Common myeloid progenitor, CD34-positive (primary cell): ENCODE measurements at regions not wholly inside any gene's neighbourhood (a gene's known extent, or its start where the extent isn't known, plus 50 kb on each side); places are given as distances from the start of the nearest gene placed in this dataset.
"Not testable (repeated sequence)": the region's sequence is repeated elsewhere in the genome, so short reads cannot be mapped to it uniquely, and the experiment has no call there.

ENCODE experiments used
- CTCF ChIA-PET: fragments of 350-600 bp; sonication (Branson Sonifier 250); formaldehyde crosslinking; loops from one replicate; lab custom pipeline; 2021; ENCODE audit warnings: antibody characterized with exemption; lab: Charles Lee
- POLR2A ChIA-PET: fragments of 350-600 bp; sonication (Branson Sonifier 250); formaldehyde crosslinking; loops from one replicate; lab custom pipeline; 2021; ENCODE audit warnings: antibody characterized with exemption; lab: Charles Lee
- DNase-seq, 3 donors: peaks; one replicate each; pipeline versions ENCODE4 v3.0.0 to v3.0.0-alpha.2; 2013
- H3K27ac ChIP-seq, 2 experiments: 1 replicate in 1 of 2; 2 replicates in 1 of 2; pipeline ENCODE4 v1.7.0; 2013; ENCODE audit warnings: inconsistent platforms in 2 of 2, low read length in 2 of 2, mild to moderate bottlenecking in 2 of 2, low read depth in 1 of 2, moderate library complexity in 1 of 2; ENCODE audit not compliant: severe bottlenecking in 2 of 2, insufficient read depth in 1 of 2, poor library complexity in 1 of 2
- H3K27me3 ChIP-seq, 5 experiments: replicated peaks in 2 of 5; 1 replicate in 3 of 5; 2 replicates in 2 of 5; pipeline versions ENCODE4 v1.6.1 to v1.7.0; 2013; ENCODE audit warnings: low read length in 4 of 5, mild to moderate bottlenecking in 2 of 5, moderate library complexity in 2 of 5, inconsistent platforms in 1 of 5; ENCODE audit not compliant: insufficient read depth in 5 of 5, control insufficient read depth in 4 of 5
- H3K36me3 ChIP-seq, 4 experiments: 1 replicate in 2 of 4; 2 replicates in 2 of 4; pipeline versions ENCODE4 v1.6.1 to v1.7.0; 2013; ENCODE audit warnings: low read length in 3 of 4, control low read depth in 1 of 4, mild to moderate bottlenecking in 1 of 4; ENCODE audit not compliant: control insufficient read depth in 4 of 4, insufficient read depth in 4 of 4
- H3K4me1 ChIP-seq, 4 experiments: 1 replicate in 3 of 4; 2 replicates in 1 of 4; pipeline versions ENCODE4 v1.6.1 to v1.7.1; 2013; ENCODE audit warnings: low read length in 3 of 4, mild to moderate bottlenecking in 3 of 4, control low read depth in 1 of 4, inconsistent platforms in 1 of 4, moderate library complexity in 1 of 4; ENCODE audit not compliant: control insufficient read depth in 4 of 4, insufficient read depth in 4 of 4; ENCODE audit errors: control extremely low read depth in 1 of 4
- H3K4me3 ChIP-seq, 7 experiments: 1 replicate in 4 of 7; 2 replicates in 3 of 7; pipeline versions ENCODE4 v1.5.1 to v1.7.0; 2013; ENCODE audit warnings: mild to moderate bottlenecking in 7 of 7, low read length in 6 of 7, moderate library complexity in 6 of 7, inconsistent platforms in 2 of 7, low read depth in 2 of 7, control low read depth in 1 of 7; ENCODE audit not compliant: insufficient read depth in 4 of 7, control insufficient read depth in 1 of 7; ENCODE audit errors: extremely low read depth in 1 of 7
- H3K9me3 ChIP-seq, 5 experiments: 1 replicate in 4 of 5; 2 replicates in 1 of 5; pipeline versions ENCODE4 v1.6.1 to v1.7.1; 2013; ENCODE audit warnings: low read length in 4 of 5, mild to moderate bottlenecking in 2 of 5, inconsistent platforms in 1 of 5, low read depth in 1 of 5, moderate library complexity in 1 of 5; ENCODE audit not compliant: control insufficient read depth in 4 of 5, insufficient read depth in 2 of 5; ENCODE audit errors: control extremely low read depth in 1 of 5
- WGBS: methylation state at CpG from one replicate; pipeline ENCODE4 v1.1.5; 2013; ENCODE audit not compliant: insufficient coverage; 5-methylcytosine and 5-hydroxymethylcytosine counted together

- POLR2A ChIA-PET: no interaction called here
Observed at GRCh38 chr5:68070591-68071281, 144.8 kb upstream of the PIK3R1 start.

DNA sequence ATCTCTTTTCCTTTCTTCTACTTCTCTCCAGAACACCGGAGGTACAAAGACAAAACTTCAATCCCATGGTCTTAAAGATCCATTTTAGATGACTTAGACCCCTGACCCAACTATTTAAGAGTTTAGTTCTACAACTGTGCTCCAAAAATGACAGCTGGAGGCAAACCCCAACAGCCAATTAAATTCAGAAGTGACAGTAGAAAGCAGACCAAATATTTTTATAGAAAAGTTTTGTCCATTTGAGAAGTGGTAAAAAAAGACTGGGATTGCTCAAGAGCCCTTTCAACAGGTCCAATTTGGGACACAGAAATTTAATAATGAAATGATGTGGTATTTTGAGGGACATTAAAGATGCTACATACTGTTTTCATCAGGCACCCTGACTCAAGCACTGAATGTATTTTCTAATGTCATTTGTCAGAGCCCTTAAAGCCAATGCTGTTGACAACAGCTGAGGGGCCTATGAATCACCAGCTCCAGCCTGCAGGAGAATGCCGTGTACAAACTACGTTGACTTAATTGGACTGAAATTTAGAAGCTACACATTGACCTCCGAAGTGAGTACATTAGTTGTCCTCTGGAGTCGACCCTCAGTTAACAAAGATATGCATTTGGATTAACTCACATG is 147.5 kb upstream of the PIK3R1 start:
- no peak overlapping the region for H3K4me3 ChIP-seq
- H3K36me3 ChIP-seq: no peaks in the 10 kb centered on the region
- peaks cover 0 to 6% (median 0%) of the 10 kb centered on the region in 5 experiments for H3K9me3 ChIP-seq
- H3K4me1 ChIP-seq: no peaks in the 10 kb centered on the region
- ChIA-PET CTCF (no interaction called here), POLR2A (no interaction called here)
- 100% methylated on average over 5 of the region's 5 CpGs for whole genome bisulfite sequencing
- no peaks in the 10 kb centered on the region for H3K27me3 ChIP-seq
- DNase-seq: no peak
- H3K27ac ChIP-seq: no peak overlapping the region

More at GRCh38 chr5:68070591-68071281, 144.8 kb upstream of the PIK3R1 start:
- H3K27ac ChIP-seq: no peak overlapping the region
- no peak overlapping the region for H3K4me3 ChIP-seq
- peaks cover 0 to 6% (median 0%) of the 10 kb centered on the region in 5 experiments for H3K9me3 ChIP-seq
- H3K27me3 ChIP-seq: no peaks in the 10 kb centered on the region
- CTCF ChIA-PET: no interaction called here
- no peak for DNase-seq
- 100% methylated on average over 1 of the region's 2 CpGs for WGBS
- no peaks in the 10 kb centered on the region for H3K36me3 ChIP-seq
- no peaks in the 10 kb centered on the region for H3K4me1 ChIP-seq

DNA sequence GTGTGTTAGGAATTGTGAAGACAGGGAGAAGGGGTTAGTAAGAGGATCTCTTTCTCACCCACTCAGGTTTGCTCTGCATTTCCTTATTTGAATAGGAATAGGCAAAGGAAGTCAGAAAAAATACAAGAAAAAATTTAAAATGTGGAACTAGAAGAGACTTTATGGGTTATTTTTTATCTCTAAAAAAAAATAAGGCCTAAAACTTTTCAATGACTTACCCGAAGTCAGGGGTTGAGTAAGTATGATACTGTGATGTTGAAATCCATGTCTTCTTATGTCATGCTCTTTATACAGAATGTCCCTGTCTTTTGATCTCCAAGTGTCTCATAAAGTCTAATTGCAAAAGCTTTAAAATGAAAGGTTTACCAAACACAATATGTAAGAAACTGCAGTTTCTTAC is 148.3 kb upstream of the PIK3R1 start:
- Histone ChIP-seq H3K4me3 (no peak overlapping the region), H3K4me1 (no peaks in the 10 kb centered on the region), H3K27ac (no peak overlapping the region), H3K36me3 (no peaks in the 10 kb centered on the region), H3K27me3 (no peaks in the 10 kb centered on the region), H3K9me3 (peaks cover 0 to 6% (median 0%) of the 10 kb centered on the region in 5 experiments)
- DNase-seq: no peak
- ChIA-PET POLR2A (no interaction called here), CTCF (no interaction called here)
- no CpG with 5 or more reads among the region's 1 CpG for WGBS

GRCh38 chr5:68066277-68066955 is 149.1 kb upstream of the PIK3R1 start:
- Histone ChIP-seq H3K9me3 (peaks cover 0 to 6% (median 0%) of the 10 kb centered on the region in 5 experiments), H3K4me1 (no peaks in the 10 kb centered on the region), H3K27ac (no peak overlapping the region), H3K36me3 (no peaks in the 10 kb centered on the region), H3K27me3 (no peaks in the 10 kb centered on the region), H3K4me3 (no peak overlapping the region)
- ChIA-PET CTCF (no interaction called here), POLR2A (interaction anchor here (0.6 kb wide), 1 partner anchor 173 kb away, joined by 3 read pairs; no protein-coding TSS in a partner anchor)
- no peak for DNase-seq
- 97% methylated on average over 3 of the region's 3 CpGs for WGBS

DNA sequence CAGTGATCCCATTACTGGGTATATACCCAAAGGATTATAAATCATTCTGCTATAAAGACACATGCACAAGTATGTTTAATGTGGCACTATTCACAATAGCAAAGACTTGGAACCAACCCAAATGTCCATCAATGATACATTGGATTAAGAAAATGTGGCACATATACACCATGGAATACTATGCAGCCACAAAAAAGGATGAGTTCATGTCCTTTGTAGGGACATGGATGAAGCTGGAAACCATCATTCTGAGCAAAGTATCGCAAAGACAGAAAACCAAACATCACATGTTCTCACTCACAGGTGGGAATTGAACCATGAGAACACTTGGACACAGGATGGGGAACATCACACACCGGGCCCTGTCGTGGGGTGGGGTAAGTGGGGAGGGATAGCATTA is 150.2 kb upstream of the PIK3R1 start:
- CTCF ChIA-PET, H3K27ac ChIP-seq, H3K36me3 ChIP-seq, H3K4me3 ChIP-seq, H3K9me3 ChIP-seq, H3K4me1 ChIP-seq, H3K27me3 ChIP-seq, POLR2A ChIA-PET, DNase-seq: not testable (repeated sequence)
- WGBS: no CpG with 5 or more reads among the region's 3 CpGs

DNA sequence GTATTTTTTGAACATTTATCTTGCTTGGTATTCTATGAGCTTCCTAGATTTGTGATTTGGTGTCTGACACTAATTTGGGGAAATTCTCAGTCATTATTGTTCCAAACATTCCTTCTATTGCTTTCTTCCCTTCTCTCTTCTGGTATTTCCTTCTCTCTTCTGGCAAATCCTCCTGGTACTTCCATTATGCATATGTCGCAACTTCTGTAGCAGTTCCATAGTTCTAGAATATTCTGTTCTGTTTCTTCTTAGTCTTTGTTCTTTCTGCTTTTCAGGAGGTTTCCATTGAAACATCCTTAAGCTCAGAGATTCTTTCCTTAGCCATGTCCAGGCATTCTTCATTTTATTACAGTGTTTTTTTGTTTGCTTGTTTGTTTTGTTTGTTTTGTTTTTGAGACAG is 155.2 kb upstream of the PIK3R1 start:
- Histone ChIP-seq H3K4me3 (no peak overlapping the region), H3K27ac (no peak overlapping the region), H3K36me3 (no peaks in the 10 kb centered on the region), H3K27me3 (no peaks in the 10 kb centered on the region), H3K9me3 (peaks cover 0 to 6% (median 2%) of the 10 kb centered on the region in 5 experiments), H3K4me1 (no peaks in the 10 kb centered on the region)
- CTCF ChIA-PET: no interaction called here
- DNase-seq: no peak
- WGBS: no CpG with 5 or more reads among the region's 1 CpG
- POLR2A ChIA-PET: no interaction called here

GRCh38 chr5:68057191-68057590 is 158.4 kb upstream of the PIK3R1 start:
- no peak overlapping the region for H3K27ac ChIP-seq
- no peaks in the 10 kb centered on the region for H3K36me3 ChIP-seq
- ChIA-PET POLR2A (no interaction called here), CTCF (no interaction called here)
- WGBS: 100% methylated on average over 1 of the region's 4 CpGs
- peaks cover 0 to 9% (median 7%) of the 10 kb centered on the region in 4 experiments for H3K4me1 ChIP-seq
- no peak overlapping the region for H3K4me3 ChIP-seq
- H3K9me3 ChIP-seq: peaks cover 0 to 6% (median 2%) of the 10 kb centered on the region in 5 experiments
- H3K27me3 ChIP-seq: no peaks in the 10 kb centered on the region
- no peak for DNase-seq
